RWPE1 (cell line): ENCODE measurements at regions not wholly inside any gene's neighbourhood (a gene's known extent, or its start where the extent isn't known, plus 50 kb on each side); places are given as distances from the start of the nearest gene placed in this dataset.

Experiments used
- CTCF ChIA-PET: fragments of 350-600 bp; sonication (Branson Sonifier 250); formaldehyde crosslinking; extraction: SDS; loops from one replicate; lab custom pipeline; 2021; lab: Yijun Ruan, JAX
- POLR2A ChIA-PET: fragments of 400-600 bp; formaldehyde crosslinking; extraction: SDS; loops from one replicate; lab custom pipeline; 2020; ENCODE audit warnings: antibody characterized with exemption; ENCODE audit not compliant: low non-redundant PET; lab: Yijun Ruan, JAX
- DNase-seq: peaks from one replicate; pipeline ENCODE4 v3.0.0; 2012; ENCODE audit warnings: low spot score
- H3K27ac ChIP-seq: fragments of 450-650 bp; 2 replicates; pipeline ENCODE4 v1.5.1; 2017
- TF ChIP-seq, protein P1 (sequence below): fragments of 450-650 bp; conservative IDR thresholded peaks from 2 replicates; pipeline ENCODE4 v1.5.1; 2017; ENCODE audit warnings: low read depth, mild to moderate bottlenecking

DNA sequence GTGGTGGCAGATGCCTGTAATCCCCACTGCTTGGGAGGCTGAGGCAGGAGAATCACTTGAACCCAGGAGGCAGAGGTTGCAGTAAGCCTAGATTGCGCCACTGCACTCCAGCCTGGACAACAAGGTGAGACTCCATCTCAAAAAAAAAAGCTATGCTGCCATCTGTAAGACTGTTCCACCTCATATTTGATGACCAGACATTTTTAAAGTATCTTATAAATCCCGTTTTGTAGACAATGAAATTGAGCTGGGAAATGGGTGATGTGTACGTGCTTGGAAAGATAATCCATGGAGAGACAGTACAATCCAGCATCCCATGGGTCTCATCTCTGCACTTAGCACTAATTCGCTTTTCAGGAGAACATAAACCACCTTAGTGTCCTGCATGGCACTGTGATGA lies 126.5 kb upstream of the ATP5MC3 start:
- ChIA-PET CTCF (no interaction called here), POLR2A (no interaction called here)
- no peak overlapping the region for H3K27ac ChIP-seq
- TF ChIP-seq, protein P1, sequence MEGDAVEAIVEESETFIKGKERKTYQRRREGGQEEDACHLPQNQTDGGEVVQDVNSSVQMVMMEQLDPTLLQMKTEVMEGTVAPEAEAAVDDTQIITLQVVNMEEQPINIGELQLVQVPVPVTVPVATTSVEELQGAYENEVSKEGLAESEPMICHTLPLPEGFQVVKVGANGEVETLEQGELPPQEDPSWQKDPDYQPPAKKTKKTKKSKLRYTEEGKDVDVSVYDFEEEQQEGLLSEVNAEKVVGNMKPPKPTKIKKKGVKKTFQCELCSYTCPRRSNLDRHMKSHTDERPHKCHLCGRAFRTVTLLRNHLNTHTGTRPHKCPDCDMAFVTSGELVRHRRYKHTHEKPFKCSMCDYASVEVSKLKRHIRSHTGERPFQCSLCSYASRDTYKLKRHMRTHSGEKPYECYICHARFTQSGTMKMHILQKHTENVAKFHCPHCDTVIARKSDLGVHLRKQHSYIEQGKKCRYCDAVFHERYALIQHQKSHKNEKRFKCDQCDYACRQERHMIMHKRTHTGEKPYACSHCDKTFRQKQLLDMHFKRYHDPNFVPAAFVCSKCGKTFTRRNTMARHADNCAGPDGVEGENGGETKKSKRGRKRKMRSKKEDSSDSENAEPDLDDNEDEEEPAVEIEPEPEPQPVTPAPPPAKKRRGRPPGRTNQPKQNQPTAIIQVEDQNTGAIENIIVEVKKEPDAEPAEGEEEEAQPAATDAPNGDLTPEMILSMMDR: no peak
- DNase-seq: no peak

DNA sequence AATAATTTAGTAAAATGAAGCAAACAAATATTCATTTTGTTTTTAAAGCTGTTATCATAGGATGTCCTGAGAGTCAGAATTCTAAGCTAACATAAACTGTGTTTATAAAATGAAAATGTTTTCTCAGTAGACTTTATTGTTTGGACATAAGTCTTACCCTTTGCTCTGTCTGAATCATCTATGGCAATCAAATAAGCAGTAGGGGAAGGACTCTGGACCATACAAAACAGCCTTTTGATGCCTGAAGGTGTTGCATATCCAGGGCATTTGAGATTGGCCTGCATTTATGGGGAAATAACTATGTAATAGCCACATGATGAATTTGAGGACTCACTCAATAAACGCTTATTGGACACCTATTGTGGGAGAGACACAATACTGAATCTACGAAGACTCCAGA lies 123.0 kb upstream of the ATP5MC3 start:
- TF ChIP-seq, protein P1: no peak
- no peak for DNase-seq
- no peak overlapping the region for H3K27ac ChIP-seq
- ChIA-PET CTCF (no interaction called here), POLR2A (no interaction called here)

DNA sequence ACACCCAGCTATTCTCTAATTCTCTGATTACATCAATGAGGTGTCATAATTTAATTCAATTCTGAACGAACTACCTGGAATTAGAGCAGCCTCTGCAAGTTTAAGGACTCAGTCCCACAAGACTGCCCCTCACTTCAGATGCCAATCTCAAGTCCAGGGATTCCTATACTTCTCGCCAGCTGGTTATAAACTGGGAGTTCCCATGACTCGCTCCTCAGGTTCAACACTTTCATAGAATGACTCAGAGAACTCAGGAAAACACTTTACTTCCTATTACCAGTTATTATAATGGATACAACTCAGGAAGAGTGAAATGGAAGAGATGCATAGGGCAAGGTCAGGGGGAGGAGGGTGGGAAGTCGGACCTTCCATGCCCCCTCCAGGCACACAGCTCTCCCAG lies 112.3 kb upstream of the ATP5MC3 start:
- TF ChIP-seq, protein P1: no peak
- DNase-seq: no peak
- ChIA-PET CTCF (no interaction called here), POLR2A (no interaction called here)
- H3K27ac ChIP-seq: no peak overlapping the region

DNA sequence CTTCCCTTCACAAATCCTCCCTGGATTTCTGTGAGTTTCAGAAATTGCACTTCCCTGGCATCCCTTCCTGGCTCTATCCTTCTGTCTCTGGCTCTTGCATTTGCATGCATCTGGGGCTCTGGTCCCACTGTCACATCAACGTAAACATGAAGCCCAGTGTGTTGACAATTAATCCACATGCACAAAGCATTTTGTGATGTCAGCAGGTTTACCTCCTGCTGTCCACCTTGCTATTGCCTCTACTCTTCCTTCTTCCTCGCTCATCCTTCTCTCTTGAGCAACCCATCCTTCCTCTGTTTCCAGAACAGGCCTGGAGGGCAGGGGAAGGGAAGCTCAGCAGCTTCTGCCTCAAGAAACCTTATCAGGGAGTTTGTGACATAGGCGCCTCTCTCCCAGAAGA lies 111.7 kb upstream of the ATP5MC3 start:
- no peak overlapping the region for H3K27ac ChIP-seq
- DNase-seq: no peak
- TF ChIP-seq, protein P1: no peak
- CTCF ChIA-PET: no interaction called here
- POLR2A ChIA-PET: no interaction called here

DNA sequence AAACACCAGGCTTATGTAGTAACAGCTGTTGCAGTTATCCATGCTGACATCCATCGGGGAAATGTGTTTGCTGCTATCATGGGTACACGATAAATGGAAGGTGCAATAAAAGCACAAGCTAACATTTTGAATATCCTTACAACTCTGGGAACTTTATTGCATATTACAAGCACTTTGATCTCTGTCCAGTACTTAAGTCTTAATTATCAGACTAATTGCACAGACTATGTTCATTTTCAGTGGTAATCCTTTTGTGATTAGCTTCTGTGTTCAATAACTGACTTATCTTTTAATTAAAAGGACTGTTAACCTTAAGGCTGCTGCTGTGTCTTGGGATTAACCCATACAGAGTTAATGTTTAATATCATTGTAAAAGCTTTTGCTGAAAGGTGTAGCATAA lies 101.4 kb upstream of the ATP5MC3 start:
- no peak for DNase-seq
- POLR2A ChIA-PET: no interaction called here
- no peak overlapping the region for H3K27ac ChIP-seq
- CTCF ChIA-PET: interaction anchor here (1.5 kb wide), 1 partner anchor 31 kb away, joined by 7 read pairs; no protein-coding TSS in a partner anchor
- TF ChIP-seq, protein P1: no peak

DNA sequence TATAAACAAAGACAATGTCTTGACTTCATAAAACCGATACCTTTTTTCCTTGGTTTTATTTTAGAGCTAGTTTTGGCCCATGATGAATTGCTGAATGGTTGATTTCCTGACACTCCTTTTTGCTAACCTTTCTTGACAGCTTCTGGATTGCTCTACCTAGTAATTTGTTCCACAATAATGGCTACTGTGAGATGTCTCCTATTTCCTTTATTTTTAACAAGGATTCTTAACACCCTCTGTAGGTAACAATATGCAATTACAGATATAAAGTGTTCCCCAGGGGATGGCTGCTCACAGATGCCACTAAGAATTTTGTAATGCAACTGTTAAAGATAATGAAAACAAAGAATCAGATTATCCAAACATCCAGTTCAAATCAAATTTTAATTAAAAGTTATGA lies 100.8 kb upstream of the ATP5MC3 start:
- TF ChIP-seq, protein P1: peak; percentile 53
- DNase-seq: peak; percentile 64
- CTCF ChIA-PET: interaction anchor here (0.6 to 1.5 kb wide), 4 partner anchors 31 to 251 kb away, joined by 3 to 7 read pairs (median 4); no protein-coding TSS in a partner anchor
- POLR2A ChIA-PET: no interaction called here
- no peak overlapping the region for H3K27ac ChIP-seq
